ENCODE measurements at regions not wholly inside any gene's neighbourhood (a gene's known extent, or its start where the extent isn't known, plus 50 kb on each side); places are given as distances from the start of the nearest gene placed in this dataset.
"Not testable (repeated sequence)": the region's sequence is repeated elsewhere in the genome, so short reads cannot be mapped to it uniquely, and the experiment has no call there.

DNA sequence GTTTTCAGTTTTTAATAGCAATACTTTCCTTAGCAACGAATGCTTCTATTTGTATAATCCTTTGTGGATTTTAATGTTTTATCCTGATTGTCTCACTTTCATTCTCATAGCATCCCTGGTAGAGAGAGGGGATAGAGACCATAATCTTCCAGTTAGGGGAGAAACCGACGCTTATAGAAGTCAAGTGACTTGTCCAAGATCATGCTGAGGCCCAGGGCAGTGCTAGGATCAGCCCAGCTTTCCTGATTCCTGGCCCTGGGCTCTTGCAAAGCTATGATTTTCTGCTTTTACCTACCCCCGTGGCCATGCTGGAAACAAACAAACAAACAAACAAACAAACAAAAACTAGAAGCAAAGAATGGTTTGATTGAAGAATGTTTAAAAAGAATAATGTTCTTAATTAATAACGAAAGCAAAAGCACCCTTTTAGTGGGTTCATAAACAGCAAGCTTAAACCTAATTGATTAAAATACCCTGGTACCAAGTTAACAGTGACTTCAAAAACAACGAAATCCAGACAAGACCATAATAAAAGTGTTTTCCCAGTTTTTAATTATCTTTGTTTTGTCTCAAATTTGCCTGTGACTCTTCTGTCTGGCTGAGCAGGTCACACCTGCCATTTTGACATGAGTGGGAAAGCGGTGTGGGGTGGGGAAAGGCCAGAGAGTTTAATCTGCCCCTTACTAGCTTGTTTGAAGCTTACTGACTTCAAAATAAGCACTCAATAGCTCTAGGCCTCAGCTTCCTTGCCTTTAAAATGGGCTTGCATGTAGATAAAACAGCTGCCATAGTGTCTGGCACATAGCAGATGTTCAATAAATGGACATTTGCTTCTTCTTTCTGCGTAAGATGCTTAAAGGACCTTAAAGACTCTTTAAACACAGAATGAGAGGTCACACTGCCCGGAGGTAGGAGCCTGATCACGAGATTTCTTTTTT lies 116.6 kb upstream of the MYCN start:
- DNase-seq (ENCODE audit: low spot score), result no peak

DNA sequence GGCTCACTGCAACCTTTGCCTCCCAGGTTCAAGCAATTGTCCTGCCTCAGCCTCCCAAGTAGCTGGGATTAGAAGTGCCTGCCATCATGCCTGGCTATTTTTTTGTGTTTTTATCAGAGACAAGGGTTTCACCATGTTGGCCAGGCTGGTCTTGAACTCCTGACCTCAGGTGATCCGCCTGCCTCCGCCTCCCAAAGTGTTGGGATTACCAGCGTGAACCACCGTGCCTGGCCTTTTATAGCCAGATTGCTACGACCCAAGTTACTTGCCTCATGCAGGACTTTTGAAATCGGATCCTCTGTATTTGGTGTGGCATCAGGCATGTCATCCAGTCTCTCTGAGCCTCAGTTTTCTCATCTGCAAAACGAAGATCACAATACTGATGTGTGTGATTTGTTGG lies 115.9 kb upstream of the MYCN start:
- not testable (repeated sequence) for DNase-seq (ENCODE audit: low spot score)

- no peak for DNase-seq (ENCODE audit: low spot score)
Observed at GRCh38 chr2:15825276-15825980, 114.9 kb upstream of the MYCN start.

GRCh38 chr2:15826273-15826717 lies 114.1 kb upstream of the MYCN start:
- DNase-seq (ENCODE audit: low spot score), result peak; percentile 78

DNA sequence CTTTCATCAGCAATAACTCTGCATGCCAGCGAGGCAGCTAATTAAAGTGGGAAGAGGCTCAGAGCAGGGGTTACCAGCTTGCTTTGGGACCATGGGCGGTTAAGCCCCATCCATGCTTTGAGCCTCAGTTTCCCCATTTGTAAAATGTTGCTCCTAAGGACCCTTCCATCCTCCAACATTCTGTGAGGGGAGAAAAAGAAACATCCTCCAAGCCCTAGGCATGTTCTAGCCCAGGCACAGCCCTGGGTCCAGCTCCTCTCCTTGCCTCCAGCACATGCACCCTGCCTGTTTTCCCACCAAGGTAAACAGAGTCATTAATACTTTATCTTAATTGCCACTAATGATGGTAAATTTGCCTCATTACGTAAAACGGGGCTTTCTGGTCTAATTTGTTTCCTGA lies 113.3 kb upstream of the MYCN start:
- no peak for DNase-seq (ENCODE audit: low spot score)

GRCh38 chr2:15828576-15828975 lies 111.8 kb upstream of the MYCN start:
- no peak for DNase-seq (ENCODE audit: low spot score)

- no peak for DNase-seq (ENCODE audit: low spot score)
Observed at GRCh38 chr2:15829091-15829801, 111.1 kb upstream of the MYCN start.

GRCh38 chr2:15829985-15830384 lies 110.4 kb upstream of the MYCN start:
- DNase-seq (ENCODE audit: low spot score), result no peak

DNA sequence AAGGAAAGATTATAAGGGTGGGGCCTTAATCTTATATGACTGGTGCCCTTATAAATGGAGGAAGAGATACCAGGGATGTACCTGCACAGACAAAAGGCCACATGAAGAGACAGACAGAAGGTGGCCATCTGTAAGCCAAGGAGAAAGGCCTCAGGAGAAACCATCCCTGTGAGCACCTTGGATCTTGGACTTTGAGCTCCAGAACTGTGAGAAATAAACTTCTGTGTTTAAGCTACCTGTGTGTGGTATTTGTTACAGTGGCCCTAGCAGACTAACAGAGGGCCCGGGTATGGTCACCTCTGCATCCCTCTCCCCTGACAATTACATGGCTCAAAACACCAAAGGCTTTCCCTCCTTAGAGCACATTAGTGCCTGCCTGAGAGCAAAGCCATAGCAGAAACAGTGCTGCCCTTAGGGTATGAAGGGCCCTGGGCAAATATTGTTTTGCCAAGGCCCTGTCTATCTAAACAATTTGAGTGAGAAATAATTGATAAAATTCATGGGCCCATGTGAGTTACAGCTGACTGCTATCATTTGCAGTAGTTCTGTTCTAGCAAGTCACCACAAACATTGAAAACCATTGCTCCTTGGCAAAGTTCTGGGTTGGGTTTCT lies 109.3 kb upstream of the MYCN start:
- DNase-seq (ENCODE audit: low spot score), result no peak

- DNase-seq (ENCODE audit: low spot score), result no peak
Observed at GRCh38 chr2:15832030-15832709, 108.2 kb upstream of the MYCN start.

- DNase-seq (ENCODE audit: low spot score), result no peak
Observed at GRCh38 chr2:15832849-15833680, 107.3 kb upstream of the MYCN start.

- DNase-seq (ENCODE audit: low spot score), result no peak
Observed at GRCh38 chr2:15833731-15834130, 106.6 kb upstream of the MYCN start.

GRCh38 chr2:15834381-15835031 lies 105.8 kb upstream of the MYCN start:
- no peak for DNase-seq (ENCODE audit: low spot score)

- no peak for DNase-seq (ENCODE audit: low spot score)
Observed at GRCh38 chr2:15835991-15836688, 104.2 kb upstream of the MYCN start.

DNA sequence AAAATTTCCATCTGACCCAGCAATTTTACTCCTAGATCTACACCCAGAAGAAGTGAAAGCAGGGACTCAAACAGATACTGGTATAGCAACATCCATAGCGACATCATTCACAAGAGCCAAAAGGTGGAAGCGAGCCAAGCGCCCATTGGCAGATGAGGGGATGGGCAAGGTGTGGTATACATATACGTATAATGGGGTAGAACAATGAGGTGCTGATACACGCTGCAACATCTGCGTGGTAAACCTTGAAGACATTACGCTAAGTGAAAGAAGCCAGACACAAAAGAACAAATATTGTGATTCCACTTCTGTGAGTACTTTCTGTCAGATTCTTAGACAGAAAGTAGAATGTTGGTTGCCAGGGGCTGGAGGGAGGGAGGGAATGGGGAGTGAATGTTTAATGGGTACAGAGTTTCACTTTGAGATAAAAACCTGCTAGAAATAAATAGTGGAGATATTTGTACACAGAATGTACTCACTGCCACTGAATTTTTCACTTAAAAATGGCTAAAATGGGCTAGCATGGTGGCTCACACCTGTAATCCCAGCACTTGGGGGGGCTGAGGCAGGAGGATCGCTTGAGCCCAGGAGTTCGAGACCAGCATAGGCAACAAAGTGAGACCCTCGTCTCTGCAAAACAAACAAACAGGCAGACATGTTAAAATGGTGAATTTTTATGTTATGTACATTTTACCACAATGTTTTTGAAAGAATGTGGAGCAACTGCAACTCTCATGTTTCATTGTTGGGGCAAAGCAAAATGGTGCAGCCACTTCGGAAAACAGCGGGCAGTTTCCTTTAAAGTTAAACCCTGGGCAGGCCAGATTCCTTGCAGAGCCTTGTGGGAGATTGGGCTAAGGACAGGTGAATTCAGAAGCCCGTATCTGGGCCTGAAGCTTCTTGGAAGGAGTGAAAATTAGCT lies 103.4 kb upstream of the MYCN start:
- DNase-seq (ENCODE audit: low spot score), result no peak

DNA sequence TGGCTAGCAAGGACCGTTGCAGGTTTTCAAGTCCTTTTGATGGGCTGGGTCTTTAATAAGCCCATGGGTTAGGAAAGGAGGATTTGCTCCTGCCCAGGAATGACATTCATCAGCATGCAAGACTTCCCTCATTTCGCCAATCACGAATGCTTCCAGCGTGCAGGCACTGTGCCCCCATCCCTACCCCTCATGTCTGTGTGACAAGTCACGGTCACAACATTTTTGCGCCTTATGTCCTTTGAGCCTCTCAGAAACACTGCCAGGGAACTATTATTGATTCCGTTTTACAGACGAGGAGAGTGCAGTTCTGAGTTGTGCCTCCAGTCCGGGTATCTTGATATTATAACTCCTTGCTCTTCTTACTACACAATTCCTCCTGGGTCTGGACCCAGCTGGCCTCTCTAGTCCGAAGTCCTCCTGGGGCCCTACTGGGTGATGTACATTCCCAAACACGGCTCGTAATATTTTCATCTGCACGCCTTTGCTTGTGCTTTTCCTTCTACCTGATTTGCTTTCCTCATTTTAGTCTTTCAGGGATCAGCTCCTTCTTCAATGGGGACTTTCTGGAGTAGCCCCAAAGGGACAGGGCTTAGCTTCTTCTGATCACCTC lies 101.8 kb upstream of the MYCN start:
- no peak for DNase-seq (ENCODE audit: low spot score)

DNA sequence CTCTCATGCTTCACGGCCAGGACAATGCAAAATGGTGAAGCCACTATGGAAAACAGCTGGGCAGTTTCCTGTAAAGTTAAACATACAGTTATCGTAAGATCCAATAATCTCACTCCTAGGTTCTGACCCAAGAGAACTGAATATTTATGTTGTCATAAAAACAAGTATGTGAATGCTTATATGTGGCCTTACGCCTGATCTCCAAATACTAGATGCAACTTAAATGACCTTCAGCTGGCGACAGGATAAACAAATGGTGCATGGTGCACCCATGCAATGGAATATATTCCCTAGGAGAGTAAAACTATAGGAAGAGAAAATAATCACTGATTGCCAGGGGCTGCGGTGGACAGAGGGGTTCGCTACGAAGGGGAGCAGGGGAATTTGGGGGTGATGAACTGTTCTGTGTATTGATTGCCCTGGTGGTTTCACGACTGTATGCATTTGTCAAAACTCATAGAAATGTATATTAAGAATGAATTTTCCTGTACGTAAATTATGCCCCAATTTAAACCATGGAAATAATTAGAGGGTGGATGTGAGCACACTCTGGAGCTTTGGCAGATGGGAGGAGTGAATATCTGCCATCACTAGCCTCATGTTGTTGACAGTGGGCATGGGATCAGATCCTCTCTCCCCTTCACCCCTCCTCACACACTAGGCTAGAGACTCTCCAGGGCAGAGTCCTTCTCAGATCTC lies 100.8 kb upstream of the MYCN start:
- DNase-seq (ENCODE audit: low spot score), result no peak

Measured in ecto neural progenitor cell (in vitro differentiated cells).